ENCODE measurements at regions not wholly inside any gene's neighbourhood (a gene's known extent, or its start where the extent isn't known, plus 50 kb on each side); places are given as distances from the start of the nearest gene placed in this dataset.

DNA sequence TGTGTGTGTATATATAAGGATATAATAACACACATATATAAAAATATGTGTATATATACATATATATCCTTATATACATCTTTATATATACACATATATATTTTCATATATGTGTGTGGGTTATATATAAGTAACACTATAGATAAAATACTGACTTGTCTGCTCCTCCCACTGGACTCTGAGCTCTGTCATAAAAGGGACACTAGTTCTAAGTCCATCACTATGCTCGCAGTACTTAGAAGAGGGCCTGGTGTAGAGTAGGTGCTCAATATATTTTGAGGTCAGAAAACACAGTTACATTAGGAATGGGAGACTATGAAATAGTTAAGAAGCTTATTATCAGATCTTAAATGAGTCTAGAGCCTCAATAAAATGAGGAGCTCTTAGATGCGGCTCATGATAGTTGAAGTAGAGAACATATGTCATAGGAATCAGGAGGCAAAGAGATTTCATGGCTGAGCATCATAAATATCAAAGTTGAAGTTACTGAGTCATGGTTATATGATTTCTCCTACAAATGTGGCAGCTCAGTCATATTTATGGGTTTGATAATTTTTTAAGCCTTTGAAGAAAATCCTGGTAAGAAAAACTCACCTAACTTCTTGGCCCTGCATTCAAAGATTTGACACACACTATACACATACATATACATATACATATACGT is 371.2 kb upstream of the THBS1 start:
- Mint-ChIP-seq H3K36me3 (ENCODE audit: low read depth) (no peaks in the 10 kb centered on the region), H3K4me3 (no peak overlapping the region), H3K9me3 (ENCODE audit: insufficient read depth) (no peaks in the 10 kb centered on the region), H3K27me3 (ENCODE audit: low read depth) (peaks cover 4% of the 10 kb centered on the region), H3K27ac (no peak overlapping the region), H3K4me1 (ENCODE audit: low read depth) (no peaks in the 10 kb centered on the region)
- CTCF ChIA-PET: no interaction called here
- no peak for ATAC-seq
- POLR2A ChIA-PET: no interaction called here
- DNase-seq: no peak

- Mint-ChIP-seq H3K27me3 (ENCODE audit: low read depth) (no peaks in the 10 kb centered on the region), H3K9me3 (ENCODE audit: insufficient read depth) (no peaks in the 10 kb centered on the region), H3K4me1 (ENCODE audit: low read depth) (no peaks in the 10 kb centered on the region), H3K27ac (no peak overlapping the region), H3K4me3 (no peak overlapping the region), H3K36me3 (ENCODE audit: low read depth) (no peaks in the 10 kb centered on the region)
- no peak for ATAC-seq
- no peak for DNase-seq
- ChIA-PET CTCF (no interaction called here), POLR2A (no interaction called here)
Observed at GRCh38 chr15:39211108-39211979, 369.5 kb upstream of the THBS1 start.

- peaks cover 7% of the 10 kb centered on the region for H3K27me3 Mint-ChIP-seq (ENCODE audit: low read depth)
- CTCF ChIA-PET: no interaction called here
Observed at GRCh38 chr15:39213385-39213840, 367.5 kb upstream of the THBS1 start.

GRCh38 chr15:39215015-39215414 is 365.9 kb upstream of the THBS1 start:
- no peaks in the 10 kb centered on the region for H3K36me3 Mint-ChIP-seq (ENCODE audit: low read depth)
- ChIA-PET POLR2A (no interaction called here), CTCF (interaction anchor here (0.6 kb wide), 1 partner anchor 47 kb away, joined by 3 read pairs; no protein-coding TSS in a partner anchor)
- no peak for ATAC-seq
- no peak for DNase-seq
- H3K27ac Mint-ChIP-seq: no peak overlapping the region
- peaks cover 13% of the 10 kb centered on the region for H3K27me3 Mint-ChIP-seq (ENCODE audit: low read depth)
- no peak overlapping the region for H3K4me3 Mint-ChIP-seq
- H3K4me1 Mint-ChIP-seq (ENCODE audit: low read depth): no peaks in the 10 kb centered on the region
- no peaks in the 10 kb centered on the region for H3K9me3 Mint-ChIP-seq (ENCODE audit: insufficient read depth)

More at GRCh38 chr15:39213385-39213840, 367.5 kb upstream of the THBS1 start:
- no peak for DNase-seq
- no peak overlapping the region for H3K27ac Mint-ChIP-seq
- no peaks in the 10 kb centered on the region for H3K36me3 Mint-ChIP-seq (ENCODE audit: low read depth)
- H3K9me3 Mint-ChIP-seq (ENCODE audit: insufficient read depth): no peaks in the 10 kb centered on the region
- ATAC-seq: no peak
- POLR2A ChIA-PET: no interaction called here
- no peak overlapping the region for H3K4me3 Mint-ChIP-seq
- no peaks in the 10 kb centered on the region for H3K4me1 Mint-ChIP-seq (ENCODE audit: low read depth)

DNA sequence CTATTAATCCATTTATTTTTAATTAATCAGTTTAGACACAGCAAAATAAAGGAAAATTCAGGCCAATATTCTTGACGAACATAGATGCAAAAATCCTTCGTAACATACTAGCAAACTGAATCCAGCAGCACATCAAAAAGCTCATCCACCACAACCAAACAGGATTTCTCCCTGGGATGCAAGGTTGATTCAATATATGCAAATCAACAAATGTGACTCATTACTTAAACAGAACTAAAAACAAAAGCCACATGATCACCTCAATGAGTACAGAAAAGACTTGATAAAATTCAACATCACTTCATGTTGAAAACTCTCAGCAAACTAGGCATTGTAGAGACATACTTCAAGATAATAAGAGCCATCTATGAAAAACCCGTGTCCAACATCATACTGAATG is 364.1 kb upstream of the THBS1 start:
- H3K27ac Mint-ChIP-seq: no peak overlapping the region
- POLR2A ChIA-PET: no interaction called here
- no peaks in the 10 kb centered on the region for H3K36me3 Mint-ChIP-seq (ENCODE audit: low read depth)
- no peaks in the 10 kb centered on the region for H3K4me1 Mint-ChIP-seq (ENCODE audit: low read depth)
- CTCF ChIA-PET: no interaction called here
- no peaks in the 10 kb centered on the region for H3K9me3 Mint-ChIP-seq (ENCODE audit: insufficient read depth)
- ATAC-seq: no peak
- no peak for DNase-seq
- H3K27me3 Mint-ChIP-seq (ENCODE audit: low read depth): peaks cover 13% of the 10 kb centered on the region
- no peak overlapping the region for H3K4me3 Mint-ChIP-seq

DNA sequence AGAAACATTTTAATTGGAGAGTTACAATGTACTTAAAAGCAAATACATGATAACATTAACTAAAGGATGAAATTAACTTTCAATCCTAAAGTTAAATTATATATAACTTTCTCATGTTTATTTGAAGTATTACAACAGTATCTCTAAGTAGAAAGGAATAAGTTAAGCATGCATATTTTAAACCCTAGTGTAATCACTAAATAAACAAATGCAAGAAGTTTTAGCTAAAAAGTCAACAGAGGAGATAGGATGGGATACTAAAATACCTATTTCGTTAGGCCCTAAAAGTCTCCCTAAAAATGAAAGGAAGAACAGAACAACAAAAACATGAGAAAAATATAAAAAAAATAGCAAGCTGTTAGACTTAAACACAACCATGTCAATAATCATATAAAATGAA is 361.3 kb upstream of the THBS1 start:
- CTCF ChIA-PET: interaction anchor here (0.7 kb wide), 1 partner anchor 96 kb away, joined by 3 read pairs; no protein-coding TSS in a partner anchor
- H3K4me1 Mint-ChIP-seq (ENCODE audit: low read depth): no peaks in the 10 kb centered on the region
- no peak overlapping the region for H3K27ac Mint-ChIP-seq
- H3K27me3 Mint-ChIP-seq (ENCODE audit: low read depth): peaks cover 13% of the 10 kb centered on the region
- H3K4me3 Mint-ChIP-seq: no peak overlapping the region
- no peaks in the 10 kb centered on the region for H3K9me3 Mint-ChIP-seq (ENCODE audit: insufficient read depth)
- POLR2A ChIA-PET: no interaction called here
- DNase-seq (no peak), ATAC-seq (no peak)
- H3K36me3 Mint-ChIP-seq (ENCODE audit: low read depth): no peaks in the 10 kb centered on the region

- Mint-ChIP-seq H3K9me3 (ENCODE audit: insufficient read depth) (no peaks in the 10 kb centered on the region), H3K27me3 (ENCODE audit: low read depth) (peaks cover 5% of the 10 kb centered on the region), H3K27ac (no peak overlapping the region), H3K4me3 (no peak overlapping the region), H3K4me1 (ENCODE audit: low read depth) (no peaks in the 10 kb centered on the region), H3K36me3 (ENCODE audit: low read depth) (no peaks in the 10 kb centered on the region)
- CTCF ChIA-PET: interaction anchor here (1.0 kb wide), 1 partner anchor 40 kb away, joined by 3 read pairs; no protein-coding TSS in a partner anchor
- DNase-seq (no peak), ATAC-seq (no peak)
- POLR2A ChIA-PET: no interaction called here
Observed at GRCh38 chr15:39226169-39226937, 354.5 kb upstream of the THBS1 start.

- no peak for ATAC-seq
- no peaks in the 10 kb centered on the region for H3K36me3 Mint-ChIP-seq (ENCODE audit: low read depth)
- CTCF ChIA-PET: interaction anchor here (1.0 kb wide), 1 partner anchor 39 kb away, joined by 3 read pairs; no protein-coding TSS in a partner anchor
- H3K4me3 Mint-ChIP-seq: no peak overlapping the region
- H3K9me3 Mint-ChIP-seq (ENCODE audit: insufficient read depth): no peaks in the 10 kb centered on the region
- H3K27ac Mint-ChIP-seq: no peak overlapping the region
- POLR2A ChIA-PET: no interaction called here
- H3K27me3 Mint-ChIP-seq (ENCODE audit: low read depth): peaks cover 5% of the 10 kb centered on the region
- DNase-seq: no peak
- H3K4me1 Mint-ChIP-seq (ENCODE audit: low read depth): no peaks in the 10 kb centered on the region
Observed at GRCh38 chr15:39227001-39227400, 353.9 kb upstream of the THBS1 start.

DNA sequence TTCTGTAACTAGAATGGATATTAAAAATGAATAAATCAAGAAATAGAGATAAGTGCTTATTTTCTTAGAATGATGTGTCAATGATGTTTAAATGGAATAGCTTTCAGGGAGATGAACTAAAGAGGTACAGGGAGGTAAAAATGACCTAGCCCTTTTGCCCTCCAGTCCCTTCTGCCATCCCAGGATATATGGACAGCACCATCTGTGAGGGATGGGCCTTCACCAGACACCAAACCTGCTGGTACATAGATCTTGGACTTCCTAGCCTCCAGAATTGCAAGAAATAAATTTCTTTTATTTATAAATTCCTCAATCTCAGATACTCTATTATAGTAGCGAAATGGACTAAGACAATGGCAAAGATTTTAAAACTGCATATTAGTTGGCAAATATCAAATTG is 352.0 kb upstream of the THBS1 start:
- H3K27ac Mint-ChIP-seq: no peak overlapping the region
- ATAC-seq (no peak), DNase-seq (no peak)
- H3K36me3 Mint-ChIP-seq (ENCODE audit: low read depth): no peaks in the 10 kb centered on the region
- CTCF ChIA-PET: interaction anchor here (1.2 kb wide), 1 partner anchor 351 kb away, joined by 3 read pairs; no protein-coding TSS in a partner anchor
- H3K27me3 Mint-ChIP-seq (ENCODE audit: low read depth): peaks cover 7% of the 10 kb centered on the region
- H3K9me3 Mint-ChIP-seq (ENCODE audit: insufficient read depth): no peaks in the 10 kb centered on the region
- no peak overlapping the region for H3K4me3 Mint-ChIP-seq
- POLR2A ChIA-PET: no interaction called here
- H3K4me1 Mint-ChIP-seq (ENCODE audit: low read depth): no peaks in the 10 kb centered on the region

- ChIA-PET CTCF (no interaction called here), POLR2A (no interaction called here)
- DNase-seq: no peak
- no peak overlapping the region for H3K27ac Mint-ChIP-seq
- H3K4me3 Mint-ChIP-seq: no peak overlapping the region
- no peaks in the 10 kb centered on the region for H3K36me3 Mint-ChIP-seq (ENCODE audit: low read depth)
- peaks cover 7% of the 10 kb centered on the region for H3K27me3 Mint-ChIP-seq (ENCODE audit: low read depth)
- H3K9me3 Mint-ChIP-seq (ENCODE audit: insufficient read depth): no peaks in the 10 kb centered on the region
- no peaks in the 10 kb centered on the region for H3K4me1 Mint-ChIP-seq (ENCODE audit: low read depth)
- ATAC-seq: no peak
Observed at GRCh38 chr15:39230205-39230907, 350.5 kb upstream of the THBS1 start.

- Mint-ChIP-seq H3K9me3 (ENCODE audit: insufficient read depth) (no peaks in the 10 kb centered on the region), H3K36me3 (ENCODE audit: low read depth) (no peaks in the 10 kb centered on the region), H3K4me3 (no peak overlapping the region), H3K4me1 (ENCODE audit: low read depth) (no peaks in the 10 kb centered on the region), H3K27me3 (ENCODE audit: low read depth) (peaks cover 7% of the 10 kb centered on the region), H3K27ac (no peak overlapping the region)
- ATAC-seq: no peak
- ChIA-PET POLR2A (no interaction called here), CTCF (no interaction called here)
- DNase-seq: no peak
Observed at GRCh38 chr15:39230908-39231285, 350.0 kb upstream of the THBS1 start.
